Esophagus muscularis mucosa (tissue), 4 donors: ENCODE measurements at regions not wholly inside any gene's neighbourhood (a gene's known extent, or its start where the extent isn't known, plus 50 kb on each side); places are given as distances from the start of the nearest gene placed in this dataset.
"Not testable (repeated sequence)": the region's sequence is repeated elsewhere in the genome, so short reads cannot be mapped to it uniquely, and the experiment has no call there.

Source experiments
- DNase-seq: peaks from one replicate; pipeline ENCODE4 v3.0.0-alpha.2; 2017; ENCODE audit errors: extremely low spot score
- H3K27ac ChIP-seq, 4 donors: fragments of 200-600 bp; sonication (generic); replicated peaks in 1 of 4; 1 replicate in 3 of 4; 2 replicates in 1 of 4; pipeline ENCODE4 v1.5.1; 2016 to 2019; ENCODE audit warnings: mild to moderate bottlenecking in 1 of 4
- H3K27me3 ChIP-seq, 4 donors: fragments of 200-600 bp; sonication (generic); one replicate each; pipeline versions ENCODE4 v1.5.1 to v1.6.0; 2016 to 2019
- H3K36me3 ChIP-seq, 4 donors: fragments of 200-600 bp; sonication (generic); one replicate each; pipeline ENCODE4 v1.5.1; 2016 to 2019
- H3K4me1 ChIP-seq, 4 donors: fragments of 200-600 bp; sonication (generic); one replicate each; pipeline ENCODE4 v1.5.1; 2016 to 2019
- H3K4me3 ChIP-seq, 4 donors: fragments of 200-600 bp; sonication (generic); 1 replicate in 2 of 4; 2 replicates in 2 of 4; pipeline ENCODE4 v1.5.1; 2016 to 2019; ENCODE audit warnings: mild to moderate bottlenecking in 4 of 4, moderate library complexity in 1 of 4
- H3K9me3 ChIP-seq, 4 donors: fragments of 200-600 bp; sonication (generic); 1 replicate in 3 of 4; 2 replicates in 1 of 4; pipeline ENCODE4 v1.5.1; 2016 to 2019
- CTCF ChIP-seq, 3 experiments: fragments of 200-600 bp in 2 of 3; fragments of 450-650 bp in 1 of 3; sonication (generic) in 2 of 3; IDR thresholded peaks; one replicate each; pipeline ENCODE4 v1.5.1; 2017 to 2019; ENCODE audit warnings: antibody characterized with exemption in 3 of 3, mild to moderate bottlenecking in 2 of 3, moderate library complexity in 1 of 3
- EP300 ChIP-seq: sonication (generic); formaldehyde crosslinking; IDR thresholded peaks from one replicate; pipeline ENCODE4 v1.6.1; 2017; ENCODE audit warnings: antibody characterized with exemption
- POLR2A ChIP-seq: fragments of 450-650 bp; IDR thresholded peaks from one replicate; pipeline ENCODE4 v1.6.1; 2017; ENCODE audit warnings: antibody characterized with exemption, moderate library complexity, mild to moderate bottlenecking, low read depth
- POLR2AphosphoS5 ChIP-seq, 2 donors: sonication (generic); formaldehyde crosslinking; IDR thresholded peaks; one replicate each; pipeline ENCODE4 v1.6.1; 2017; ENCODE audit warnings: antibody characterized with exemption in 2 of 2
- WGBS: methylation state at CpG from one replicate; pipeline ENCODE4 v1.1.5; 2018; 5-methylcytosine and 5-hydroxymethylcytosine counted together
- intact Hi-C: fragments of 100-400 bp; cut with DNase I; formaldehyde crosslinking; loops from one replicate; pipeline ENCODE4 v1.15.1; 2023

- Histone ChIP-seq H3K27ac (no peak overlapping the region), H3K36me3 (no peaks in the 10 kb centered on the region), H3K4me1 (peaks cover 0 to 37% (median 18%) of the 10 kb centered on the region in 4 donors), H3K9me3 (no peaks in the 10 kb centered on the region), H3K4me3 (no peak overlapping the region), H3K27me3 (no peaks in the 10 kb centered on the region)
- intact Hi-C loops, result no loop called here
- WGBS, result 85% methylated on average over 1 of the region's 1 CpG
- DNase-seq, result no peak
- no peak for TF ChIP-seq POLR2AphosphoS5 (IDR thresholded peaks at IDR 0.05)
- no peak for TF ChIP-seq EP300
- no peak for TF ChIP-seq CTCF (IDR thresholded peaks at IDR 0.05)
- TF ChIP-seq POLR2A, result no peak
Observed at GRCh38 chr6:159527351-159527750, 165.7 kb downstream of the SOD2 start.

- DNase-seq, result no peak
- H3K36me3 ChIP-seq, result no peaks in the 10 kb centered on the region
- 71% methylated on average over 8 of the region's 9 CpGs for WGBS
- intact Hi-C loops, result no loop called here
- no peak overlapping the region for H3K27ac ChIP-seq
- no peak overlapping the region for H3K4me3 ChIP-seq
- H3K4me1 ChIP-seq, result peaks cover 0 to 35% (median 17%) of the 10 kb centered on the region in 4 donors
- H3K9me3 ChIP-seq, result no peaks in the 10 kb centered on the region
- no peaks in the 10 kb centered on the region for H3K27me3 ChIP-seq
- TF ChIP-seq POLR2A (no peak), EP300 (no peak), POLR2AphosphoS5 (IDR thresholded peaks at IDR 0.05) (no peak), CTCF (IDR thresholded peaks at IDR 0.05) (no peak)
Observed at GRCh38 chr6:159525445-159526025, 167.5 kb downstream of the SOD2 start.

GRCh38 chr6:159522877-159523547 lies 170.0 kb downstream of the SOD2 start:
- DNase-seq, result no peak
- Histone ChIP-seq H3K9me3 (no peaks in the 10 kb centered on the region), H3K27ac (no peak overlapping the region), H3K27me3 (no peaks in the 10 kb centered on the region), H3K4me1 (peaks cover 0 to 15% (median 5%) of the 10 kb centered on the region in 4 donors), H3K4me3 (no peak overlapping the region), H3K36me3 (no peaks in the 10 kb centered on the region)
- intact Hi-C loops, result no loop called here
- WGBS, result 90% methylated on average over 4 of the region's 4 CpGs
- no peak for TF ChIP-seq EP300
- no peak for TF ChIP-seq CTCF (IDR thresholded peaks at IDR 0.05)
- TF ChIP-seq POLR2AphosphoS5 (IDR thresholded peaks at IDR 0.05), result no peak
- no peak for TF ChIP-seq POLR2A

- intact Hi-C loops, result no loop called here
- Histone ChIP-seq H3K4me3 (no peak overlapping the region), H3K9me3 (no peaks in the 10 kb centered on the region), H3K27me3 (no peaks in the 10 kb centered on the region), H3K4me1 (peaks cover 0 to 15% (median 5%) of the 10 kb centered on the region in 4 donors), H3K36me3 (no peaks in the 10 kb centered on the region), H3K27ac (no peak overlapping the region)
- DNase-seq, result no peak
- TF ChIP-seq EP300 (no peak), POLR2AphosphoS5 (IDR thresholded peaks at IDR 0.05) (no peak), CTCF (IDR thresholded peaks at IDR 0.05) (no peak), POLR2A (no peak)
Observed at GRCh38 chr6:159521962-159522361, 171.1 kb downstream of the SOD2 start.

- Histone ChIP-seq H3K27me3 (no peaks in the 10 kb centered on the region), H3K4me1 (peaks cover 0 to 12% (median 5%) of the 10 kb centered on the region in 4 donors), H3K36me3 (no peaks in the 10 kb centered on the region), H3K9me3 (peaks cover 0 to 7% (median 0%) of the 10 kb centered on the region in 4 donors), H3K27ac (no peak overlapping the region), H3K4me3 (no peak overlapping the region)
- intact Hi-C loops, result no loop called here
- TF ChIP-seq EP300, result no peak
- TF ChIP-seq POLR2AphosphoS5 (IDR thresholded peaks at IDR 0.05), result no peak
- TF ChIP-seq CTCF (IDR thresholded peaks at IDR 0.05), result no peak
- TF ChIP-seq POLR2A, result no peak
- no peak for DNase-seq
Observed at GRCh38 chr6:159520002-159520401, 173.0 kb downstream of the SOD2 start.

- H3K4me1 ChIP-seq, result peaks cover 0 to 24% (median 12%) of the 10 kb centered on the region in 4 donors
- DNase-seq, intact Hi-C loops, H3K27me3 ChIP-seq, H3K4me3 ChIP-seq, H3K36me3 ChIP-seq, H3K27ac ChIP-seq, H3K9me3 ChIP-seq: not testable (repeated sequence)
- whole genome bisulfite sequencing, result 95% methylated on average over 3 of the region's 3 CpGs
Observed at GRCh38 chr6:159515811-159516210, 177.2 kb downstream of the SOD2 start.
